Fibroblast of skin of scalp (primary cell): ENCODE measurements at regions not wholly inside any gene's neighbourhood (a gene's known extent, or its start where the extent isn't known, plus 50 kb on each side); places are given as distances from the start of the nearest gene placed in this dataset.
A peak's percentile ranks its signal among the peaks of the same experiment; 100 is the strongest.

ENCODE experiments used
- DNase-seq: peaks from one replicate; pipeline ENCODE4 v3.0.0-alpha.2; 2013

DNA sequence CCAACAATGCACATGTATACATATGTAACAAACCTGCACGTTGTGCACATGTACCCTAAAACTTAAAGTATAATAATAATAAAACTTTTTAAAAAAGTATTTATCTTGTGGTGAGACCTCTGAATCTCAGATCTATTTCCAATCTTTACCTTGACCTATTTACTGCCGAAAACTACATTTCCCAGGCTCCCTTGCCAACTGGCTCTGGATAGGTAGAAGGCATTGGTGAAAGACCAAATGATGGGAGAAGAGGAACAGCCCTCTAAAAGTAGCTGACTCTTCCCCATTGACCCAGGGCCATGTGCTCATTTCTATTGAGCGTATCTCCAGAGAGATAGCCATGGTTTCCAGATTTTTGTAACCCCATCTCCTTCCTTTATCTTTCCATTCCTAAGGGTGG is 247.4 kb downstream of the GPAM start:
- DNase-seq, result no peak

DNA sequence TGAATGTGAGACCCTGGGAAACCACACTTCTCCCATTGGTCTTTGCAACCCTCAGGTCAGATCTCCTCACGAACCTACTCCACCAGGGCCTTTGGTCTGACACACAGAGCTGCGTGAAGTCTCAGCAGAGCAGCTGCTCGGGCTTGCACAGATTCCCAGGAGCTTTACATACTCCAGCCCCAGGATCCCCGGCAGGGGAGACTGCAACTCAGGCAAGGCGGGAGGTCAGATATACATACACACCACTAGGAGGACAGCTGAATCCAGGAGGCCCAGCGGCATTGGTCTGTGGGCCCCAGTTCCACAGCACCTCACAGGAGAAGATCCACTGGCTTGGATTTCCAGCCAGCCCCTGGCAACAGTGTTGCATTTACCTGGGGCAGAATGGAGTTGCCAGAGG is 239.2 kb downstream of the GPAM start:
- DNase-seq, result no peak

DNA sequence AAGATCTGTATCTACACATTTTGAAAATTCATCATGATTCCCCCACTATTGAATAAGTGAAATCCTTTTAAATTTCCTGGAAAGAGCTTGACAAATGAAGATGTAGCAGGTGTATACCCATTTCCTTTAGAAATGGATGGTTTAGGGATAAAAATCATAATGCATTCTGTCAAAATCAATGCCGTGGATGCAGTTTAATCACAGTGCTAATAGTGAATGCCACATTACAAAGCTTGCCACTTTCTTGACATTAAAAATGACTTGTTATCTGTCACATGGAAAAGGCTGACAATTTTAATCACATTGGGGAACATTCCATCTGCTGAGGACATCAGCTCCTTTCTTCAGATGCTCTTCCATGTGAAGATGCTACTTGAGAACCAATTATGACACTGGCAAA is 229.6 kb downstream of the GPAM start:
- DNase-seq, result no peak

DNA sequence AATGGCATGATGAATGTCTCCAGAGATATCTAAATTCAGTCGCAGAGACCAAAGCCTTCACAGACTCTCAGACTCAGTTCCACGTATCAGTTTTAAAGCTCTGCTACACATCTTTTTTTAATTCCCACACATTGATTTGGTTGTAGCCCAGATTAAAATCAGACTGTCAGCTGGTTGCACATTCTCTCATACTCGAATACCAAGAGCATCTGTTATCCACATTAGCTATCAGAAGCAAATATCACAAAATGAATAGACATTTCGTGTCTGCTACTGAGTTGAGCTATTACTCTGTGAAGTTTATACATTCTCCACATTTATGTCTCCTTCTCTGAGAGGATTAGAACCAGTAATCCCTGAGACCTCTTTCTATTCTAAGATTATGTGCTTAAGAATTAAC is 229.2 kb downstream of the GPAM start:
- no peak for DNase-seq

DNA sequence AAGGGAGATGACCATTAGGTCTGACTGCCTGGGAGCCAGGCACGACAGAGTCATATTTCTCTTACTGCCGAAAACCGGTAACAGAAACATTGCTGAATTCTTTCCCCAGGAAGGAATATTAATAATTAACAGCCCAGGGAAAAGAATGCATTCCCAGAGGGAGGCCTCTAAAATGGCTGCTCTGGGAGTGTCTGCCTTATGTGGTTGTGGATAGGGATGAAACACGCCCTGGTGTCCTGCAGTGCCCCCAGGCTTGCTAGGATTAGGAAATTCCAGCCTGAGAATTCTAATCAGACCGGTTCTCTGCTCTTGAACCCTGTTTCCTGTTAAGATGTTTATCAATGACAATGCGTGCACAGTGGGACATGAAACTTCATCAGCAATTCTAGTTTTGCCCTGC is 226.7 kb downstream of the GPAM start:
- peak; percentile 5 for DNase-seq

DNA sequence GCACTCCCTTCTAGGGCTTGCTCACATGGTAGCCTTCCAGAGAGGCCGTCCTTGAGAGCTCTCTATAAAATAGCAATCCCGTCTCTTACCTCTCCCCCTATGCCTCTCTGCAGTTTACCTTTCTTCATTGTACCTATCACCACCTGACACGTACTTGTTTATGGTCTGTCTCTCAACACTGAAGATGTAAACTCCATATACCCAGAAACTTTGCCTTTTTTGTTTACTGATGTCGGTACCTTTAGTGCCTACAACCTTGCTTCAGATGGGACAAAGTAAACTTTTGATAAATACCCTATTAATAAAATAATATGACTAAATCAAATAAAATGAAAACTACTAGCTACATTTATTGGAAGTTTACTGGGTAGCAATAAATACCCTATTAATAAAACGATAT is 220.6 kb downstream of the GPAM start:
- DNase-seq, result no peak

DNA sequence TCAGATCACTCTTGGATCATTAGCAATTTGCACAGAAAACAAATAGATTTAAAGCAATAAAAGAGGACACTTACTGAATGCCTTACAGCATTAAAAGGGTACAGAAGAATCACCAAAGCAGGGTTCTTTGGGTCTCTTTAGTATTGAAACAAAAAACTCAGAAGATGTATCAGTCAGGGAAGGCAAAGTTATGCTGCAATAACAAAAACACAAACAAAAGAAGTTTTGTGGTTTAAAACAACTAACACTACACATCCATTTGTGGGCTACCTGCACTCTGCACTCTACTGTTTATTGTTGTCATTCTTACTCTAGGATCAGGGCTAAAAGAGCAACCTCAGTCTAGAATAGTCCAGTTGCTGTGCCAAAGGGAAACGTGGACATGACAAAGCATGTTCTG is 216.4 kb downstream of the GPAM start:
- DNase-seq, result no peak

DNA sequence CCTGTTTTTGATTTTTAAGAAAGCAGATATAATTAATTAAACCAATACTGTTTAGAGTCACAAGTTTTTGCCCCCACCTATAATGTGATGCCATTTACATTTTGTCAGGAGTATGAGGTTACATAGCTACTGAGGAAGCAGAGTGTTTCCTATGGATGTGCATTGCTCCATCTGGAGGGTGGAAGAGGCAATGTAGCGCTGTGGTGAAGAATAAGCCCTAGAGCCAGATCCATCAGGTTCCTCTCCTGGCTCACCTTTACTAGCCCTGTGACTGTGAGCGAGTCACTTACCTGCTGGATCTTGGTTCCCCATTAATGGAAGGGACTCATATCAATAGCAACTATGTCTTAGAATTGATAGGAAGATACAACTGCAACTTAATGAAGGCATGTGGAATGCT is 216.0 kb downstream of the GPAM start:
- no peak for DNase-seq

DNA sequence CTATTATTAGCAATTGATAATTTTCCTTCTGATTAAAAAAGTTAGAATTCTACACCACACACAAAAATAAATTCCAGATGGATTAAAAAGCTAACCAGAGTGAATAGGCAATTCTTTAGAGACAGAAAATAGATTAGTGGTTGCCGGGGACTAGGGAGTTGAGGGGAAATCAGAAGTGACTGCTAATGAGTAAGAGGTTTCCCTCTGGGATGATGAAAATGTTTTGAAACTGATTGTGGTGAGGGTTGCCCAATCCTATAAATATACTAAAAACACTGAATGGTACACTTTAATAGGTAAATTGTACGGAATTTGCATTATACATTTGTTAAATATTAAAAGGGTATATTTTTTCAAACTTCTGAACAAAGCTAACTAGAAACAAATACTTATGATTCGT is 214.9 kb downstream of the GPAM start:
- peak; percentile 38 for DNase-seq

DNA sequence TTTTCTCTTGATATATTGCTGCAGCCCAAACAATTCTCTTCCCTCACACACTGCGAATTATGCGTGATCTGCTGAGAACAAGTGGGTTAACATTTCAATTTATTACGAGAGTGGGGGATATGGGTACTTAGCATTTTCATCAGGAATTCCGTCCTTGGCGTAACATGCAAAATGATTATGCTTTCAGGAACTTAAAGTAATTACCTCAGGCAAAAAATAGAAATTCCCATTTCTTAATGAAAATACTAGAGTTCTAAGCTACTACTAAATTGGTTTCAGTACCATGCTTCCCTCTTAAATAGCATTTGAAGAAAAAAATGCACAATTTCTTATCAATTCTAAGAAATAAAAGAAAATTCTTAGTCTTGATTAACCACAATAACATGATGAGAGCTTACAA is 213.5 kb downstream of the GPAM start:
- DNase-seq, result no peak

DNA sequence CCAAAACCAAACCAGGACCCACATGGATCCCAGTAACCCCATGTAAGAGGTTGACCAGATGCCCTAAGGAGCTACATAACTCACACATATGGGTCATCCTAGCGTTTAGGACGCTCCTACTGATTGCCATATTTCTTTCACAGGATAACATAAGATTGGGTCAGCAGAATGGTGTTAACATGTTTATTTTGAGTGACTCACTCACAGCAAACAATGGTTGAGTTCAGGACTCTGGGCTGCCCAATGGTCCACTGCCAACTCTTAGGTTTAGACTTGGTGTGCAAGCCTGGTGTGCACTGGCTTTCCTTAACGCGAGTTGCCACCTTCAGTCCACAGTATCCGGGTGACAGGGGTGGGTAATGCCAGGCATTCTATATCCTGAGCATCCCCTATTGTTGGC is 211.5 kb downstream of the GPAM start:
- DNase-seq, result no peak

DNA sequence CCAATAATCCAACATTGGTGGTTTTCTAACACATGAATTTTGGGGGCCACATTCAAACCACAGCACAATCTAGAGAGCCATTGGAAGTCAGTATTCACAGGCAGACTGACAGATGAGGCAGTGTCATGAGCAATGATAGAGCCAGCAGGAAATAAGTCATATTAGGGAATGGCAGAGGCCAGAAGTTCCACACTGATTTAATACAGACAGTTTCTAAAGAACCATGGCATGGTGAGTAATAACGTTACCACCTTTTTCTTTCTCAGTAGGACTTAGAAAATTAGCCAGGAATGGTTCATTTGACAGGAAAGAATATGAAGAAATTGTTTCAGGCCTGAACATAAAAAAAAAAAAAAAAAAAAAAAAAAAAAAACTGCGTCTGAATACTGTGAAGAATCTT is 210.3 kb downstream of the GPAM start:
- peak; percentile 31 for DNase-seq

DNA sequence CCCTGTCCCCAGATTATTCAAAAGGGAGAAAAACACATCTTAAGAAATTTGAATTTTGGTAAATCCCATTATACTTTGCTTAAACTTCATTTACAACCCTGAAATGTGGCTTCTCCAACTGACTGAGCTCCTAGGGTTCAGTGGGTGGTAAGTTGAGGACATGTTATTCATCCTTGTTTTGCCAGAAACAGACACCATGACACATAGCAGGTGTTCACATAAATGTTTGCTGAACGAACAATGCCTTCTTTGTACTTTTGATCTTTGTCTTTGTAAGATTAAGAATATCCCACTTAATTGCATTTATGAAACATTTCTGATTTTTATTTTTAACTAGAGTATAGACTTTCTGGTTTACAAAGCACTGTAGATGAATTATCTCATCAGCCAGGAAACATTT is 209.7 kb downstream of the GPAM start:
- no peak for DNase-seq

DNA sequence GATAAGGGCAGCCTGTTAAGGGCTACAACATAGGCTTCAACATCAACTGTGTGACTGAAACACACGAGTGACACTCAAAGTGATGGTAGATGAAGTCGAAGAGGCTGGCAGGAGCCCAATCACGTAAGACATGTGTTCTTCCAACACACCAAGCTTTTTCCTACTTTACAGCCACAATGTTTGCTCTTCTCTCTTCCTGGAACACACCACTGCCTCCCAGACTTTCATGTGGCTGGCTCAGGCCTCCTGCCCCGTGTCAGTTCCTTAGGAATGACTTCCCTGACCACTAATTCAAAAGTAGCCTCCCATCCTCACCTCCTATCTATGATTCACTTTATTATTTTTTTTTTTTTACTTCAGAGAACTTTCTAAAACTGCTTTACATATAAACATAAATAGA is 209.2 kb downstream of the GPAM start:
- DNase-seq, result no peak

DNA sequence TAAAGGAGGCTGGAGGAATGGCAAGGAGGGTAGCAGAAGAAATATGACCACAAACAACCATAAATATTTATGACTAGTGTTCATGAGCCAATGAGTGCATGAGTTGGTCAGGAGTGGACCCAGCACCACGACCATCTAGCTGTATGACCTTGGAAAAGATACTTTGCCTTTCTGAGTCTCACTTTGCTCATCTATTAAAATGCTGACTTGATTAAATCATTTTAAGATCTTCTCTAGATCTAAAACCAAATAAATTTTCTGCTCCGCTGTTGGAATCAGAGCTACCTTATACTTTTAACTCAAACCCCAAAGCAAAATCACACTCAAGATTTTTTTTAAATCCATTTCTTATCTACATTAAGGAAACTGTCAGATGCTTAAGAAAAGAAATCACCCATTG is 207.0 kb downstream of the GPAM start:
- no peak for DNase-seq

DNA sequence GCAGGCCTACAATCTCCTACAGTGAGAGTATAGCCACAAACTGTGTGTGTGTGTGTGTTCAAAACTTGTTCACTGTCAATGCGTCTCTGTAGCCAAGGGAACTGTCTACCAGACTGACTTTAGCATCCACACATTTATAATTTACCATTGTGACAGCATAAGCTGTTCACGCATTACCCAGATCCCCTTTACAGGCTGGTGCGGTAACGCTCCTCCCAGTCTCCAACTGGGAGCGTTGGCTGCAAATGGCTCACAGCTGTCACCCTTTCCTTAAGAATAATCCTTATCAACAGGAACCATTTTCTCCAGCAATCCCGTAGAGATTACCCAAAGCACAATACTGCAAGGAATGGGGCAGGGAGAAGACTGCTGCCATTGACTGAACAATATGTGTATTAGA is 199.5 kb downstream of the GPAM start:
- DNase-seq, result no peak

DNA sequence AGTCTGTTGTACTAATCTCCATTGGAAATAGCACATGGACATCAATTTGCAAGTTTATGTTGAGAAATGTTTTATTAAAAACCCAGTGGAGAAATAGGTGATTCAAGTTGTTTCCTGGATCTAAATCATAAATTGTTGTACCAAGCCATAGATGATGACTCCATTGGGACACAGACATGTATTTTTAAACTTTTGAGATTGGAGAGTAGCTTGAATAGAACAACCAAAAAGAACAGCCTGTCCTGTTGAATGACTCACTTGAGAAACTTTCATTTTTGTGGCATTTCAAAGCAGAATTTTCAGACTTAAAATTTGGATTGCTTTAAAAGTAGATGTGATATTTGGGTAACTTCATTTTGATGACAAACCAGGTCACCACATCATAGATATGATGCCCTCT is 197.5 kb downstream of the GPAM start:
- no peak for DNase-seq

DNA sequence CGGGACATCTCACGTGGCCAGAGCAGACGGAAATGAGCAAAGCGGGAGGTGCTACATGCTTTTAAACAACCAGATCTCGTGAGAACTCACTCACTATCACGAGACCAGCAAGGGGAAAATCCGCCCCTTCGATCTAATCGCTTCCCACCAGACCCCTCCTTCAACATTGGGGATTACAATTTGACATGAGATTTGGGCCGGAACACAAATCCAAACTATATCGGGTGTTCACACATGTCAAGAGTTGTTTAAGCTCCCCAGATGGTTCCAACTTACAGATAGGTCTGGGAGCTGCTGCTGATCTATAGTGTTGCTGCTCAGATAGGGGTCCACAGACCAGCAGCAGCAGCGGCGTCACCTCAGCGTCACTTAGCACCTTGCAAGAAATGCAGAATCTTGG is 194.9 kb downstream of the GPAM start:
- no peak for DNase-seq

DNA sequence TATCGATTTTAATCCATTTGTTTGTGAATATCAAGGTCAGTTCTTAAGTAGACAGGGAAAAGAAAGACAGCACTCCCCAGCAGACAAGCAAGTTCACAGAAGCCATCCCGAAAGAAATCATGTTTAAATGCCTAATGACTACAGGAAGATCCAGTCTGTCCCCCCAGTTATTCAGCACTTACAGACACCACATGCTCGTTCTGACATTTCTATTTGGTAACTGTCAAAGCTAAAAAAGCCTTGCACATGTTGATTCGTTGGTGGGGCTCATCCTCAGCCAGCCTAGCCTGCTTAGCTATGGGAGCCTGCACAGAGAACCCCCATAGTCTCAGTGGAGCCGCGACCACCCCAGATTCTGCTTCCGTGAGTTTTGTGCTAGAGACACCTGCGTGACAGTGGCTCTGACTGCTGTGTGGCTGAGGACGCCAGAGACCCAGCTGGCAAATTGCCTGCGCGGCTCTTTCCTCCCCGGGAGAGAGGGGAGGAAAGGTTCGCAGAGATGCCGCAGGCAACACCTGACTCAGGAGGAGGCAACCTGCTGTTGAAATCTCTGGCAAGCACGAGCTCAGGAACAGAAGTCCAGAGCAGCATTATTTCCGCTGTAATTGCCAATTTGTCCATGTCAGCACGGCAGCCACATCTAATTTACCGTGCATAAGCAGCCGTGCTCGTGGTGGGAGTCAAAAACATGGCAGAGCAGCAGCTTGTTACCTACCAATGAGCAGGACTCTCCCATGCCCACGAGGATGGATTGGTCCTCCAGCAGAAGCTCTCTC is 194.2 kb downstream of the GPAM start:
- no peak for DNase-seq

DNA sequence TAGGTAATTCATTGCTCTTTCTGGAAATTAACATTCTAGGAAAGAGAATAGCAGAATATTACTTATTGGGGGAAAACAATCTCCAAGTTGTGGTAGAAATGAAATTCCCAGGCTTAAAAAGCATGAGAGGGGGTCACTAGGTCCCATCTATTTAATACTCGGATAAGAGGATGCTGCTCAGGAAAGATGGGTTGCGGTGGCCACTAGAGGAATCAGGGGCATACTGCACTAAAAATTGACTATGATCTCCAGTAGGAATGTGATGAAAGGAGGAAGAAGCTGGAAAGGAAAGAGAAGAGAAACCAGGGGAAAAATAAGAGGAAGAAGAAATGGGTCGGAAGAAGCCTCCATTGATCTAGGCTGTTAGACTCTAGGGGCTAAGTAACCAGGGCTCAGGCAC is 192.8 kb downstream of the GPAM start:
- no peak for DNase-seq

DNA sequence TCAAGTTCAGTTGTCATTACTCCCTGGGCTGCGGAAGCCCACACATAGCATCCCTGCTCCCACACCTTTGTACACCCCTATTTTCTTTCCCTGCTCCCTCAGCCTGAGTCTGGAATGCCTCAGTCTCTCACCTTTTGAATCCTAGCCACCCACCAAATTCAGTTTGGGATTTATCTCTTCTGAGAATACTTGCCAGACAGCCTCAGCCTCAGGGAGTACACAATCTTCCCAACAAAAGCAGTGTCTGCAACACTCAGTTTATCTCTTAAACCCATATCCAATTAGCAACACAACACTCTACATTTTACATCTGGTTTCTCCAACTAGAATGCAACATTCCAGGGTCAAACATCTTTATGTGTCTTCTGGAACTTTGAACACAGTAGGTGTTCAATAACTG is 190.2 kb downstream of the GPAM start:
- DNase-seq, result no peak

DNA sequence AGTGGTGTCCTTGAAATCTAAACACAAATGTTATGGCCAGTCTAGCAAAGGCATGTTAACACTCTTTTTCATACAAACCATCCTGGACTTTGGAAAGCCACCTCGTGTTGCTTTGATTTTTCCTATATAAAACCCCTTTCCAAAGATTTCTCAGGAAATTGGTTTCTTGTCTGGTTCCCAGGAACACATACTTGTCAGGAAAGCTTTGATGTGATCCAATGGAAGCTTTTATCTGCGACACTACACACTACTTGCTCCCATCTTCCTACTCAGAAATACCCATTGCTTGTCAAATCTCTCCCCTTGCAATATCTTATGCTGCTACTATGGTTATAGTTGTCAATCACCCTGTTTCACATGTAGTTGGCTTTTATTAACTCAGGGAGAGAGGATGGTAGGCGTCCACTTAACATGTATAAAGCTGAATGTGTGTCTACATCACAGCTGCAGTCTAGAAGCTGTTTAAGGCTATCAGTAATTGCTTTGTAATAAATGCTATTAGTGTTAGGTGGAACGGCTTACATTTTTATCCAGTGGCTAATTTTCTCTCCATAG is 189.6 kb downstream of the GPAM start:
- no peak for DNase-seq

DNA sequence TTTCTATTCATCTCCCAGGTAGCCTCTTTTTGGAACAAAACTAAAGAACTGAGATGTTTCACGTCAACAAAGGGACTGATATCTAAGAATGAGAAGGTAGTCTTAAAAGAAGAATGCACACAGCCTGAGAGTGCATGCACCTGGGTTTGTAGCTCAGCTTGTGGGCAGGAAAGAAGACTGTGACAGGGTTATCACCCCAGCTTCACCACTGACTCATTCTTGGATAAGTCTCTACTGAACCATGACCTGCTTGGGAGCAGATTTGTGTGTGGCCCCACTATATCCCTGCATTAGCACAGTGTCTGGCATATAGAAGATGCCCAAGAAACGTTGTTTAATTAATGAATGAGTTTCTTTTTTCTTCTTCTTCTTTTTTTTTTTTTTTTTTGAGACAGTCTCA is 187.5 kb downstream of the GPAM start:
- DNase-seq, result no peak

DNA sequence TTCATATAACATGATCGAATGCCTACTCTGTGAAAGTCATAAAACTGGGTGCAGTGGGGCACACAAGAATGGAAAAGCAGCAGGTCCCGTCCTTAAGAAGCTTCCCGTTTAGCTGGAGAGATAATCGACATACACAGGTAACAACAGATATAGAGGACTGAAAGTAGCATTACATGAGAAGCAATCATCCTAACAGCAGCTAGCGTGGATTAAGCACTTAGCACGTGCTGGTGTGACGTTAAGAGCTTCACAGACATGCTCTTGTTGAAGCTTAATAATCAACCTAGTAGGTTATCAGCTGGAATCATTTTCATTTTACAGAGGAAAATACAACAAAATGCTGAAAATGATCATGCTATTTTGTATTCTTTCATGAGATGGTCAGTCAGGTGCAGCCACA is 184.8 kb downstream of the GPAM start:
- no peak for DNase-seq
